ENCODE measurements at regions not wholly inside any gene's neighbourhood (a gene's known extent, or its start where the extent isn't known, plus 50 kb on each side); places are given as distances from the start of the nearest gene placed in this dataset.

GRCh38 chrY:7542256-7542858 is 630.8 kb upstream of the AMELY start:
- TF ChIP-seq CTCF (IDR thresholded peaks at IDR 0.05) = no peak
- TF ChIP-seq EZH2 (IDR thresholded peaks at IDR 0.05; ENCODE audit: borderline replicate concordance, insufficient read depth, low read depth, low read length, poor library complexity, severe bottlenecking) = no peak

Data from B cell (primary cell).